GM21576 (cell line): ENCODE measurements at regions not wholly inside any gene's neighbourhood (a gene's known extent, or its start where the extent isn't known, plus 50 kb on each side); places are given as distances from the start of the nearest gene placed in this dataset.
"Not testable (repeated sequence)": the region's sequence is repeated elsewhere in the genome, so short reads cannot be mapped to it uniquely, and the experiment has no call there.

ENCODE experiments used
- ATAC-seq: cut with Tn5 transposase; IDR thresholded peaks from one replicate; pipeline ENCODE4 v1.9.1; 2021; ENCODE audit warnings: mild to moderate bottlenecking, moderate library complexity; ENCODE audit not compliant: unreplicated experiment

GRCh38 chr9:109653470-109653869 lies 126.5 kb upstream of the PALM2AKAP2 start:
- ATAC-seq, result no peak

GRCh38 chr9:109663978-109664377 lies 116.0 kb upstream of the PALM2AKAP2 start:
- ATAC-seq, result not testable (repeated sequence)

- not testable (repeated sequence) for ATAC-seq
These were observed 114.3 kb upstream of the PALM2AKAP2 start for GRCh38 chr9:109665736-109666135.

GRCh38 chr9:109681301-109681700 lies 98.7 kb upstream of the PALM2AKAP2 start:
- no peak for ATAC-seq

GRCh38 chr9:109682227-109682626 lies 97.8 kb upstream of the PALM2AKAP2 start:
- no peak for ATAC-seq

- no peak for ATAC-seq
These were observed 96.5 kb upstream of the PALM2AKAP2 start for GRCh38 chr9:109683521-109683920.

GRCh38 chr9:109689701-109690100 lies 90.3 kb upstream of the PALM2AKAP2 start:
- ATAC-seq, result no peak

GRCh38 chr9:109699019-109699418 lies 81.0 kb upstream of the PALM2AKAP2 start:
- no peak for ATAC-seq

GRCh38 chr9:109704546-109704945 lies 75.5 kb upstream of the PALM2AKAP2 start:
- ATAC-seq, result no peak

GRCh38 chr9:109705515-109705914 lies 74.5 kb upstream of the PALM2AKAP2 start:
- ATAC-seq, result no peak

- ATAC-seq, result no peak
These were observed 72.6 kb upstream of the PALM2AKAP2 start for GRCh38 chr9:109707355-109707754.

GRCh38 chr9:109708451-109708945 lies 71.5 kb upstream of the PALM2AKAP2 start:
- no peak for ATAC-seq

- ATAC-seq, result no peak
These were observed 70.1 kb upstream of the PALM2AKAP2 start for GRCh38 chr9:109709866-109710265.

- no peak for ATAC-seq
These were observed 69.2 kb upstream of the PALM2AKAP2 start for GRCh38 chr9:109710830-109711229.

GRCh38 chr9:109715344-109715743 lies 64.7 kb upstream of the PALM2AKAP2 start:
- no peak for ATAC-seq

- ATAC-seq, result no peak
These were observed 63.4 kb upstream of the PALM2AKAP2 start for GRCh38 chr9:109716631-109717030.

- no peak for ATAC-seq
These were observed 62.7 kb upstream of the PALM2AKAP2 start for GRCh38 chr9:109717342-109717741.

- no peak for ATAC-seq
These were observed 61.1 kb upstream of the PALM2AKAP2 start for GRCh38 chr9:109718861-109719260.

- no peak for ATAC-seq
These were observed 59.0 kb upstream of the PALM2AKAP2 start for GRCh38 chr9:109721001-109721400.

- no peak for ATAC-seq
These were observed 58.0 kb upstream of the PALM2AKAP2 start for GRCh38 chr9:109722007-109722406.

- no peak for ATAC-seq
These were observed 56.2 kb upstream of the PALM2AKAP2 start for GRCh38 chr9:109723781-109724180.

GRCh38 chr9:109725460-109725859 lies 54.5 kb upstream of the PALM2AKAP2 start:
- ATAC-seq, result no peak

GRCh38 chr9:109726119-109726518 lies 53.9 kb upstream of the PALM2AKAP2 start:
- ATAC-seq, result no peak
